COR-L47 (cell line): ENCODE measurements at regions not wholly inside any gene's neighbourhood (a gene's known extent, or its start where the extent isn't known, plus 50 kb on each side); places are given as distances from the start of the nearest gene placed in this dataset.
"Not testable (repeated sequence)": the region's sequence is repeated elsewhere in the genome, so short reads cannot be mapped to it uniquely, and the experiment has no call there.

Source experiments
- DNase-seq: peaks from one replicate; lab custom pipeline; 2025; lab: John Stamatoyannopoulos, UW

- no peak for DNase-seq
These were observed 487.3 kb upstream of the KIF2B start for GRCh38 chr17:53335443-53335842.

GRCh38 chr17:53330756-53331155 lies 492.0 kb upstream of the KIF2B start:
- DNase-seq: no peak

- no peak for DNase-seq
These were observed 501.1 kb upstream of the KIF2B start for GRCh38 chr17:53321651-53322050.

- no peak for DNase-seq
These were observed 502.8 kb upstream of the KIF2B start for GRCh38 chr17:53319947-53320346.

GRCh38 chr17:53316988-53317387 lies 505.7 kb upstream of the KIF2B start:
- DNase-seq: no peak

GRCh38 chr17:53316073-53316472 lies 506.7 kb upstream of the KIF2B start:
- no peak for DNase-seq

- DNase-seq: no peak
These were observed 508.2 kb upstream of the KIF2B start for GRCh38 chr17:53314521-53314920.

GRCh38 chr17:53313746-53314145 lies 509.0 kb upstream of the KIF2B start:
- DNase-seq: no peak

GRCh38 chr17:53278466-53278865 lies 544.3 kb upstream of the KIF2B start:
- no peak for DNase-seq

GRCh38 chr17:53273126-53273525 lies 549.6 kb upstream of the KIF2B start:
- DNase-seq: no peak

GRCh38 chr17:53270936-53271335 lies 551.8 kb upstream of the KIF2B start:
- no peak for DNase-seq

- no peak for DNase-seq
These were observed 558.0 kb upstream of the KIF2B start for GRCh38 chr17:53264730-53265129.

GRCh38 chr17:53253956-53254597 lies 568.6 kb upstream of the KIF2B start:
- DNase-seq: no peak

- DNase-seq: no peak
These were observed 573.7 kb upstream of the KIF2B start for GRCh38 chr17:53249036-53249435.

- DNase-seq: no peak
These were observed 588.6 kb upstream of the KIF2B start for GRCh38 chr17:53234138-53234537.

- no peak for DNase-seq
These were observed 595.2 kb upstream of the KIF2B start for GRCh38 chr17:53227514-53227913.

- DNase-seq: no peak
These were observed 595.6 kb upstream of the KIF2B start for GRCh38 chr17:53227111-53227510.

GRCh38 chr17:53219821-53220220 lies 602.9 kb upstream of the KIF2B start:
- no peak for DNase-seq

GRCh38 chr17:53218723-53219122 lies 604.0 kb upstream of the KIF2B start:
- DNase-seq: no peak

- DNase-seq: no peak
These were observed 605.4 kb upstream of the KIF2B start for GRCh38 chr17:53217311-53217710.

GRCh38 chr17:53208935-53209334 lies 613.8 kb upstream of the KIF2B start:
- DNase-seq: not testable (repeated sequence)

GRCh38 chr17:53193044-53193443 lies 629.7 kb upstream of the KIF2B start:
- no peak for DNase-seq

- DNase-seq: no peak
These were observed 630.8 kb upstream of the KIF2B start for GRCh38 chr17:53191878-53192277.

- no peak for DNase-seq
These were observed 636.7 kb upstream of the KIF2B start for GRCh38 chr17:53186001-53186400.

GRCh38 chr17:53176629-53177028 lies 646.1 kb upstream of the KIF2B start:
- no peak for DNase-seq
